ENCODE measurements at regions not wholly inside any gene's neighbourhood (a gene's known extent, or its start where the extent isn't known, plus 50 kb on each side); places are given as distances from the start of the nearest gene placed in this dataset.
"Not testable (repeated sequence)": the region's sequence is repeated elsewhere in the genome, so short reads cannot be mapped to it uniquely, and the experiment has no call there.

- no peak for DNase-seq
Observed at GRCh38 chr5:152456815-152457443, 51.9 kb upstream of the NMUR2 start.

GRCh38 chr5:152462021-152462721 is 57.1 kb upstream of the NMUR2 start:
- DNase-seq = no peak

GRCh38 chr5:152464048-152464447 is 59.0 kb upstream of the NMUR2 start:
- DNase-seq = no peak

GRCh38 chr5:152465140-152465539 is 60.1 kb upstream of the NMUR2 start:
- no peak for DNase-seq

GRCh38 chr5:152466085-152466745 is 61.1 kb upstream of the NMUR2 start:
- no peak for DNase-seq

GRCh38 chr5:152470167-152470566 is 65.1 kb upstream of the NMUR2 start:
- no peak for DNase-seq

GRCh38 chr5:152472083-152472482 is 67.0 kb upstream of the NMUR2 start:
- DNase-seq = no peak

- no peak for DNase-seq
Observed at GRCh38 chr5:152474961-152475360, 69.9 kb upstream of the NMUR2 start.

GRCh38 chr5:152477536-152477935 is 72.5 kb upstream of the NMUR2 start:
- DNase-seq = no peak

GRCh38 chr5:152479866-152480265 is 74.8 kb upstream of the NMUR2 start:
- not testable (repeated sequence) for DNase-seq

- not testable (repeated sequence) for DNase-seq
Observed at GRCh38 chr5:152480677-152481076, 75.6 kb upstream of the NMUR2 start.

- DNase-seq = no peak
Observed at GRCh38 chr5:152487130-152487529, 82.1 kb upstream of the NMUR2 start.

- no peak for DNase-seq
Observed at GRCh38 chr5:152488869-152489268, 83.8 kb upstream of the NMUR2 start.

- DNase-seq = no peak
Observed at GRCh38 chr5:152499814-152500535, 94.9 kb upstream of the NMUR2 start.

GRCh38 chr5:152501294-152501693 is 96.2 kb upstream of the NMUR2 start:
- DNase-seq = no peak

GRCh38 chr5:152503206-152503605 is 98.1 kb upstream of the NMUR2 start:
- DNase-seq = no peak

GRCh38 chr5:152505442-152506042 is 100.5 kb upstream of the NMUR2 start:
- peak; percentile 52 for DNase-seq

- no peak for DNase-seq
Observed at GRCh38 chr5:152511120-152511519, 106.0 kb upstream of the NMUR2 start.

GRCh38 chr5:152511531-152512132 is 106.6 kb upstream of the NMUR2 start:
- no peak for DNase-seq

- DNase-seq = peak; percentile 25
Observed at GRCh38 chr5:152514827-152515397, 109.8 kb upstream of the NMUR2 start.

GRCh38 chr5:152523964-152524363 is 118.9 kb upstream of the NMUR2 start:
- DNase-seq = peak; percentile 2

GRCh38 chr5:152527358-152528052 is 122.4 kb upstream of the NMUR2 start:
- no peak for DNase-seq
